ENCODE measurements at regions not wholly inside any gene's neighbourhood (a gene's known extent, or its start where the extent isn't known, plus 50 kb on each side); places are given as distances from the start of the nearest gene placed in this dataset.

DNA sequence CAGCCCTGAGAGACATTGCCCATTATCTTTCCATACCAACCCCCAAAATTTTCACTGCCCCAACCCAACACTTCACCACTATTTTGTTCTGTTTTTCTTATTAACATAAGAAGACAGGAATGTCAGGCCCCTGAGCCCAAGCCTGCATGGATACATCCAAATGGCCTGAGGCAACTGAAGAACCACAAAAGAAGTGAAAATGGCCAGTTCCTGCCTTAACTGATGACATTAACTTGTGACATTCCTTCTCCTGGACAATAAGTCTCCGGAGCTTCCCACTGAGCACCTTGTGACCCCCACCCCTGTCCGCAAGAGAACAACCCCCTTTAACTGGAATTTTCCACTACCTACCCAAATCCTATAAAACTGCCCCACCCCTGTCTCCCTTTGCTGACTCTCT is 1076.4 kb upstream of the GHITM start:
- no peak overlapping the region for H2AFZ ChIP-seq (ENCODE audit: low read length)
- no peak overlapping the region for H3K23ac ChIP-seq (ENCODE audit: insufficient read length)
- no peak overlapping the region for H4K5ac ChIP-seq (ENCODE audit: insufficient read length, low read depth, low read length)
- no peak overlapping the region for H2BK20ac ChIP-seq (ENCODE audit: low read length)
- H4K8ac ChIP-seq (ENCODE audit: extremely low read depth, insufficient read depth, low read length), result no peak overlapping the region
- ChIA-PET CTCF (ENCODE audit: partially characterized antibody) (no interaction called here), POLR2A (ENCODE audit: partially characterized antibody) (no interaction called here)
- no peak overlapping the region for H2BK12ac ChIP-seq (ENCODE audit: low read depth, low read length)
- no peaks in the 10 kb centered on the region for H3K79me2 ChIP-seq (ENCODE audit: control insufficient read depth in 1 of 2, insufficient read depth in 2 of 2, low read length in 2 of 2)
- no peaks in the 10 kb centered on the region for H3K79me1 ChIP-seq (ENCODE audit: low read depth, low read length)
- no peaks in the 10 kb centered on the region for H3K27me3 ChIP-seq (replicated peaks in 1 of 4; ENCODE audit: control insufficient read depth in 3 of 4, extremely low read depth in 1 of 4, insufficient read depth in 3 of 4, low read length in 3 of 4)
- no peak overlapping the region for H2AK5ac ChIP-seq (ENCODE audit: low read depth, low read length)
- H3K4me1 ChIP-seq (replicated peaks in 1 of 4; ENCODE audit: control insufficient read depth in 3 of 4, insufficient read depth in 4 of 4, low read length in 3 of 4), result no peaks in the 10 kb centered on the region
- no peak for DNase-seq (ENCODE audit: low read depth in 1 of 2, low spot score in 2 of 2)
- no peak overlapping the region for H2BK120ac ChIP-seq (replicated peaks; ENCODE audit: low read depth, low read length)
- no peak overlapping the region for H3K4me2 ChIP-seq (ENCODE audit: insufficient read depth in 1 of 2, low read depth in 2 of 2, low read length in 2 of 2)
- peaks cover 0 to 2% (median 0%) of the 10 kb centered on the region in 4 experiments; a peak in 1 of 8 replicates for H3K36me3 ChIP-seq (ENCODE audit: control insufficient read depth in 2 of 4, insufficient read depth in 4 of 4, low read length in 3 of 4)
- H4K20me1 ChIP-seq (replicated peaks in 1 of 2; ENCODE audit: control insufficient read depth in 1 of 2, insufficient read depth in 2 of 2, low read length in 2 of 2), result no peaks in the 10 kb centered on the region
- H3K9ac ChIP-seq (replicated peaks in 1 of 4; ENCODE audit: extremely low read depth in 1 of 4, low read depth in 3 of 4, low read length in 3 of 4), result no peak overlapping the region
- no peak for FAIRE-seq
- WGBS, 2 experiments (ENCODE audit: extremely low coverage in 1 of 2, insufficient coverage in 1 of 2, insufficient read length in 1 of 2, insufficient replicate concordance in 2 of 2, low coverage in 1 of 2, low lambda C conversion rate in 2 of 2, missing lambda C conversion rate in 1 of 2), result 92% methylated on average over 2 of the region's 2 CpGs; no CpG with 5 or more reads in 1 of the 2 experiments
- H4K91ac ChIP-seq (replicated peaks; ENCODE audit: insufficient read length, low read length), result no peak overlapping the region
- H3K4me3 ChIP-seq (ENCODE audit: extremely low read depth in 1 of 4, insufficient read depth in 2 of 4, low read depth in 3 of 4, low read length in 4 of 4), result no peak overlapping the region
- no peaks in the 10 kb centered on the region; the same call in 1 of the 2 replicates for H3K23me2 ChIP-seq (ENCODE audit: low read depth, low read length)
- H3K14ac ChIP-seq (ENCODE audit: insufficient read length), result no peak overlapping the region
- TF ChIP-seq RFX5 (IDR thresholded peaks at IDR 0.05; ENCODE audit: borderline replicate concordance, low read depth, low read length) (no peak), EP300 (IDR thresholded peaks at IDR 0.05; ENCODE audit: borderline replicate concordance in 1 of 2, low read depth in 2 of 2, low read length in 2 of 2) (no peak), CTBP2 (IDR thresholded peaks at IDR 0.05; ENCODE audit: borderline replicate concordance, insufficient read depth, insufficient read length, low read length) (no peak), FOSL1 (IDR thresholded peaks at IDR 0.05; ENCODE audit: insufficient read depth, low read depth, low read length) (no peak), SRF (IDR thresholded peaks at IDR 0.05; ENCODE audit: low read depth, low read length) (no peak), BRCA1 (IDR thresholded peaks at IDR 0.05; ENCODE audit: low read depth, low read length) (no peak), RNF2 (IDR thresholded peaks at IDR 0.05; ENCODE audit: borderline replicate concordance, low read depth, low read length, missing control alignments, poor library complexity, severe bottlenecking) (no peak), SAP30 (IDR thresholded peaks at IDR 0.05; ENCODE audit: insufficient read depth, insufficient replicate concordance, low read length) (no peak), SP1 (IDR thresholded peaks at IDR 0.05; ENCODE audit: low read depth, low read length) (no peak), CHD2 (IDR thresholded peaks at IDR 0.05; ENCODE audit: low read length) (no peak), RBBP5 (IDR thresholded peaks at IDR 0.05; ENCODE audit: borderline replicate concordance, low read depth, low read length) (no peak)
- TF ChIP-seq, protein P1, sequence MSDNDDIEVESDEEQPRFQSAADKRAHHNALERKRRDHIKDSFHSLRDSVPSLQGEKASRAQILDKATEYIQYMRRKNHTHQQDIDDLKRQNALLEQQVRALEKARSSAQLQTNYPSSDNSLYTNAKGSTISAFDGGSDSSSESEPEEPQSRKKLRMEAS (IDR thresholded peaks at IDR 0.05), result no peak
- no peak overlapping the region for H2BK15ac ChIP-seq (ENCODE audit: low read length)
- no peak overlapping the region for H3K4ac ChIP-seq (replicated peaks; ENCODE audit: insufficient read length, low read depth, low read length)
- H3K9me3 ChIP-seq (ENCODE audit: insufficient read depth in 2 of 2, low read depth in 1 of 2, low read length in 1 of 2), result 0 out of 4 replicates have a peak, but pooled peaks cover 0 to 4% of the 10 kb centered on the region in 2 experiments
- H3K27ac ChIP-seq (ENCODE audit: low read depth, low read length), result no peak overlapping the region
- H3K18ac ChIP-seq (ENCODE audit: extremely low read depth, low read length), result no peak overlapping the region
- H2BK5ac ChIP-seq (ENCODE audit: low read depth, low read length), result no peak overlapping the region
- H3K56ac ChIP-seq (replicated peaks; ENCODE audit: insufficient read length, low read depth, low read length), result no peak overlapping the region
